Stimulated activated naive CD8-positive, alpha-beta T cell treated with anti-CD3 and anti-CD28 coated beads, Interleukin-15, Interleukin-2, amounts not matched to agents 100 U/mL and 50 U/mL, for 24 hours (primary cell): ENCODE measurements at regions not wholly inside any gene's neighbourhood (a gene's known extent, or its start where the extent isn't known, plus 50 kb on each side); places are given as distances from the start of the nearest gene placed in this dataset.
"Not testable (repeated sequence)": the region's sequence is repeated elsewhere in the genome, so short reads cannot be mapped to it uniquely, and the experiment has no call there.

Experiments
- ATAC-seq: fragments of 150-1000 bp; cut with Tn5 transposase; one replicate; pipeline ENCODE4 v1.10.0; 2021
- DNase-seq: peaks from one replicate; pipeline ENCODE4 v3.0.0; 2021

DNA sequence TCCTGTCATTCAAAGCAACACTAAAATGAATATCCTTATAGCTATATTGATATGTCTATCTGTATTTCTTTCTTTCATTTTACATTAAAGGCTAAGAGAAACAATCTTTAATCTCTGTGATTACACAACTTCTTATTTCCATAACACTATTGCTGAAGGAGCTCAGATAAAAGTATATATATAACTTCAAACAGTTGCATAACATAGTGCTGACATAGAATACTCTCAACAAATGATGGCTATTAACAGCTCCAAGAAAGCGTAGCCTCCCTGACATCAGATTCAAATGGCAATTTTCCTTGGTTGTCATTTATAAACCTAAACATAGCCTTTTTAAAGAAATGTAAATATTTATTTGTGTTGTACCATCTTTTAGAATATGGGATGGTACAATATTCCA, 116.6 kb upstream of the PTPRG start:
- DNase-seq: no peak
- no peak for ATAC-seq

DNA sequence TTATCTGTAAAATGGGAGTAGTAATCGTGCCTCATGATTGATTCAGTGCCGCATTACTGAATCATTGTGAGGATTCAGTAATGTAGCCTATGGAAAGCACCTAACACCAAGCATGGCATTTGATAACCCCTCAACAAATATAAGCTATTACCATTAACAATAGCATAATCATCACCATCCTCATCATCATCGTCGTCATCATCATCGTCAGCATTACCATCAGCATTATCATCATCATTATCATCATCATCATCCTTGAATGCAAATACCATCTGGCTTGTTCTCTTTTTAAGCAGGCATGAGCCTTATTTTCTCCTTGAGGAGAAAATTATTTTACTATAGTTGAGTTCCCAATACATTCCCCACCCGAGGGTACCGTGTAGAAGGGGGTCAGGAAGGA, 115.4 kb upstream of the PTPRG start:
- ATAC-seq (no peak), DNase-seq (no peak)

DNA sequence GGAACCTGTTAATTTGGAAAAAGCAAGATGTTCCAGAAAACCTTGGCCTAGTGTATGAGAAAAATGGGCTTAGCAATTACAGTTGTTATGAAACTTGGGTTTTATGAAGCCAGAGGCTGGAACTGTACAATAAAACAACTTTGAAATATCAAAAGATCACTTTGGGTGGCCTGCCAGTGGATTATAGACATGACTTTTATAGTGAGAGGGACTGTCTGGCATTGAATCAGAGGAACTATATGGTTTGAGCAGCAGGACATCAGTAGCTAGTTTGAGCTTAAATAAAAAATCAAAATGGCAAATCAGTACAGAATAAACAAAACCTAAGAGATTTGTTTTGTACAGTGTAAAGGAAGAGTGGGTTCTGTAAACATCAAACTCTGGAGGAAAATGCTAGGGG, 115.0 kb upstream of the PTPRG start:
- ATAC-seq (no peak), DNase-seq (no peak)

DNA sequence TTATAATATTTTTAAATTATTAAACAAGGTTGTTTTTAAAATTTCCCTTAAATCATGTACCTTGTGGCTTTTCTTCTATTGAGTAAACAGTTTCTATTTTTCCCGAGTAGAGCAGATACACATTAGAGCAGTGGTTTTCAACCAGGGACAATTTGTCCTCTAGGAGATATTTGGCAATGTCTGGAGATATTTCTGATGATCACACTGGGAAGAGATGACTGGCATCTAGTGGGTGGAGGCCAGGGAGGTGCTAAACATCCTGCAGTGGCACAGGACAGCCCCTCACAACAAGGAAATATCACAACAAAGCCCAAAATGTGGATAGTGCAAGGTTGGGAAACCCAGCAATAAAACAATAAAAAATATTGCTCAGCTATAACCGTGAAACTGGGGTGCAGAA, 113.0 kb upstream of the PTPRG start:
- DNase-seq (no peak), ATAC-seq (no peak)

DNA sequence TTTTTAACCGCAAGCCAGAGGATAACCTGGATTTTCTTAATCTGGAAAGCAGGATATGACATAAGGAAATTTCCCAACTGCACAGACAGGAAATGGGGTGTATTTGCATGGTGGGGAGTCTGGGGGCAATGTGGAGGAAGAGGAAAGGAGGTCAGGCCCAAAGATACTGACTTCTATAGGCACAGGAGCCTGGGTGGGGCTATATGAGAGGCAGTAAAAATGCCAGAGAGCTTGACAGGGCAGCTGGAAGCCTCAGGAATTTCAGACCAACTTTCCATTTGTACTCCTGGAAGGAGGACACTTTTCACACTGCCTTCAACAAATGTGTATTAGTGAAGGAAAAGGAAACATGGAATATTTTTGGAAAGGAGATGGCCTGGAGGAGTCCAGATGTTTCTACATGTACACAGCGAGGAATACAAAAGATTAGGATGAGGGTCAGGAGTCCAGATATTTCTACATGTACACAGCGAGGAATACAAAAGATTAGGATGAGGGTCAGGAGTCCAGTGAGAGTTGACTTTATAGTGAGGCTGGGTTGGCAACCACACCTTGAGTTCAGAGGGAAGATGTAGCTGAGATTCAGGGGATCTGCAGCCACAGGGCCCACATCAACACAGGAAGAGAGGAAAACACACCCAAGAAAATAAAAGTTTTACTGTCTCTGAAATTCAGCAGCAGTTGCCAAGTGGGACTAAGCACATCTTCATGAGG, 111.9 kb upstream of the PTPRG start:
- DNase-seq (no peak), ATAC-seq (no peak)

DNA sequence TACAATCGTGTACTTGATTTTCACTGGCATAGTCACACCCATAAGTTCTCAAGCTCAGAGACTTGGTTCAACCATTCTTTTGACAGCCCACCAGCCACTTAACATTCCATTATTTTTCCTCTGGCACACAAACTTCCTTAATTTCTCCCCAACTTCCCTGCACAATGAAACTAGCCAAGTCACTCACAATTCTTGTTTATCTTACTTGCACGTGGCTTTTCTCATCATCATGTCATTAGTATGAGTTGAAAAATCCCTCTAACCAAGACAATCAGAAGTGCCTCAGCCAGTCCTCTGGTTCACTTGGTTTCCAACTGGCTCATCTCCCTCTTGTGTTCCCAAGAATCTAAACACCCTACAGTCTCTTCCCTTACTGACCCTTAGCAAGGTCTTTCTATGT, 110.5 kb upstream of the PTPRG start:
- ATAC-seq (no peak), DNase-seq (no peak)

DNA sequence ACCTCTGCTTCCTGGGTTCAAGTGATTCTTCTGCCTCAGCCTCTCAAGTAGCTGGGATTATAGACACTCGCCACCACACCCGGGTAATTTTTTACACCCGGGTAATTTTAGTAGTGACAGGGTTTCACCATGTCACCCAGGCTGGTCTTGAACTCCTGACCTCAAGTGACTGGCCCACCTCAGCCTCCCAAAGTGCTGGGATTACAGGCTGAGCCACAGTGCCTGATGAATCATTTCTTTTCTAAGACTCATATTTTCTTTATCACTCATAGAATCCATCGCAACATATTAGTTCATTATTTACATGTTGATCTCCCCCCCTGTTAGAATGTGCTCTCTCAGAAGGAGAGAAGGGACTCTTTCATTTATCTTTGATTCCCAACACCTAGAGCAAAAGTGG, 109.5 kb upstream of the PTPRG start:
- DNase-seq: no peak
- no peak for ATAC-seq

DNA sequence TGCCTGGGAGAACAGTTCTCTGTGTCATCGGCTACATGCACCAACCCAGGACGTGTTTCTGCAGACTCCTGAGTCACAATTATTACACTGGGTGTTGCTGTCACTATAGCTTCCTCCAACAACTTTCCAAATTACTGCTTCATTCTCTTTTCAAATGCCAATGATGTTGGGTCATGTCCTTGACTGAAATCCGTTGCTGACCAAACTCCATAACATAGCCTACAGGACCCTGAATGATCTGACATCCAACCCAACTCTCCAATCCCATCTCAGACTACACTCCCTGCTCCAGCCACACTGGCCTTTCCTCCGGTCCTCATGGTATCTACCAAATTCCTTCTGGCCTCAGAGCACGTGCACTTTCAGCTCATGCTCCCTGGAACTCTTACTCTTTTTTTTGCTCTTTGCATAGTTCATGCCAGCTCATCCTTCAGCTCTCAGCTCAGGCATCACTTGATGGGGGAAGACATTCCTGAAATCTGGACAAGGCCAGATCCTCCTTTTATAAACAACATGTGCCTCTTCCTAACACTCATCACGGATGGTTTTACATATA, 108.8 kb upstream of the PTPRG start:
- DNase-seq (no peak), ATAC-seq (no peak)

DNA sequence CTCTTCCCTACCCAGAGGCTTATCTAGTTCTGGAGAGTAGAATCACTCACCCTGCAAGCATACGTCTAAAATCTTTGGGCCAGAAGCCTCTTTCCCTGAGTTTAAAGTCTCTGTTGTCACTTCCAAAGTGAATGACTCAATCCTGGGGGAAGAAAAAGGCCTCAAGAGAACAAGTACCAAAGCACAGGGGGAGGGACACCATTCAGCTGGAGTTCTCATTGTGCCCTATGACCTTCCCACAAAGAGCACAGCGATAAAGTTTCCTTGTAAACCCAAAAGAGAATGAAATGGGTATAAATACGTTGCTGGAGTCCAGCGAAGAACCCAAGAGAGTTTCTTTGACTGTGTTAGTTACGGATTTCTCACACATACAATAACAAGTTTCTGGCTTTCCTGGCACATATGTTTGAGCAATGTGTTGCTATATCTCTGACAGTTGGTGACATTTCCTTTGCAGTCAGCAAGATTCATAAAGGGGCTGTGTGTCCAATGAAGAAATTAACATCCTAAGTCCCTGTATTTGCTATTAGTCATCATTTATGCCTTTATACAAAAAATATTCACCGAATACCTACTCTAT, 107.3 kb upstream of the PTPRG start:
- DNase-seq (no peak), ATAC-seq (no peak)

DNA sequence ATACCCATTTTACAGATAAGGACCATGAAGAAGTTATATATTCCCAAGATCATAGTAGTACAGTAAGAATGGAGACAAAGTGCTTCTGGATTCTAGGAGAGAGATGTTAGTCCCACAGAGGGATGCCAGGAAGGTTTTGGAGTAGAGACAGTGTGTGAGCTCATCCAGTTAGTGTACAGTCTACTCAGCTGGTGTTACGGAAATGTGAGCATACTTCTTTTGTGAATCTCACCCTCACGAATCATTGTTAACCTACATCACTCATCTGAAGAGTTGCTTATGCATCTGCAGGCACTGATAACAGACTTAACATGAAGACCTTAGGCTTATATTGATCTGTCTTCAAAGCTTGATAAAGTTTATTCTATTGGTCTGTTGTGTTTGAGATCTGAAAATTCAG, 106.6 kb upstream of the PTPRG start:
- no peak for ATAC-seq
- no peak for DNase-seq

DNA sequence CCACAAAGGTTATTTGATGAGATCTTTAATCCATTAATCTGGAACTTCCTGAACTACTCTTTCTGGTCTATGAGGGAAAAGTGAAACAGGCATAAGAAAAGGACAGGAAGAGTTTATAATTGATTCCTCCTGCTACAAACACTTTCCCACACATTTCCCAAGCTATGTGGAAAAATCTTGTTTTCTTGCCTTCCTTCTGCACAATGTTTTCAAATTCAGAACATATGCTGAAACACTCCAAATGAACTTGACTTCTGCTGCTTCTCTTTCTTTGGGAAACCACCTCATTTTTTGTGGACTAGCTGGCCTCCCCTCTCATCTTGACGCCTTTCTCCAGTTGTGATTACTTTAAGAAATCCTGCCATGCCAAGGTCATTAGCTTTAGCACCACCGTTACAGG, 100.7 kb upstream of the PTPRG start:
- DNase-seq (no peak), ATAC-seq (no peak)

DNA sequence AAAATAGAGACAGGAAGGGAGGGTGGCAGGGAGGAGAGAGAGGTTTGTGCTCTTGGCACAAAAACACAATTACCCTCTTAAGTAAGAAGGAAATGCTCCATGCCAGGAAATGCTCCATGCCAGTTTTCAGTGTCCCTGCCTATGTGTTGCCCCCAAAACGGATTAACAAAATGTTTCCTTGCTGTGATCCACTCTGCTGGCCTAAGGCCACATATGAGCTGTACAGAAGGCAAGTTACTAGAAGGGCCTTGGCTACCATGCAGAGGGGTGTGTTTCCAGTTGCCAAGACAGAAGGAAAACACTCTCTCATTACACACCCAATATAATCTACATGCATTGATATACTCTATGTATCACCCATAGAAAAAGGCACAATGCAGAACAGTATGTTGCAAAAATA, 98.2 kb upstream of the PTPRG start:
- DNase-seq: no peak
- no peak for ATAC-seq

DNA sequence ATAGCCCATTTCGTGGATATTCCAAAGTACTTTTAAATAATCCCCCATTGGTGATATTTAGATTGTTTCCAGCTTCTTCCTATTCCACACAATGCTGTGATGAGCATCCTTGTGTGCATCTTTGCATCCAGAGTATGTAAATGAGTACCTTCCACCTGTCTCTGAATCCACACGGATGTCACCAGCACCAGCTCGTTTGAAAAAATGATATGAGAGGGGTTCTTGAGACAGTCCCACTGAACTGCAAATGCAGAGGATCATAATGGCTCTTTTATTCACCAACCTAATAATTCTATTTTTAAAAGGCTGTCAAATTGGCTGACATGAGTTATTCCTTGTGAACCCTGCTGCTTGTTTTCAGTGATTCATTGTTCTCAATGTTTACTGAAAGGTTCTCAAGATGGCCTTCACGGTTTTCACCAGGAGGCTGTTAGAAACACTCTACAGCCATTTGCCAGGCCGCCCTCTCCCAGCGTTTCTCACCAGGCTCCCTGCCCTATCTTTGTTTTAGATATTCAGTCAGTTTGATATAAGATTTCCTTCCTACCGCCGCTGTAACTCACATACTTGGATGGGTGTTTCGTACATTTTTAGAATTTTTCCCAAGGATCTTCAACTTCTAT, 96.7 kb upstream of the PTPRG start:
- ATAC-seq (no peak), DNase-seq (no peak)

DNA sequence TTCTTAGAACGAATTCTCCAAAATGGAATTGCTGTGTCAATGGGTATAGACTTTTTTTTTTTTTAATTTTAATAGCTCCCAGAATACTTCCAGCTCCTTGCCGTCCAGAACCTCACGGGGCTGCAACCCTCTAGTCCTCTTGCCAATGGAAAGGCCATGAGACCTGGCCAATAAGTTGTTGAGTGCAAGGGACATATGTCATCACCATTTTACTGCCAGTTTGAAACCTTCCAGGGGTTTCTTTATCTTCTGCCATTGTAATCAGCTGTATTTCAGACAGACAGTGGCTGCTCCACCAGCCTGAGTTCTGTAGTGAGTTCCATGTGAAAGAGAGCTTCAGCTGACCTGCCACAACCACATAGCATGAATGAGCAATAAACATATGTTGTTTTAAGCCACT, 95.0 kb upstream of the PTPRG start:
- DNase-seq (no peak), ATAC-seq (no peak)

DNA sequence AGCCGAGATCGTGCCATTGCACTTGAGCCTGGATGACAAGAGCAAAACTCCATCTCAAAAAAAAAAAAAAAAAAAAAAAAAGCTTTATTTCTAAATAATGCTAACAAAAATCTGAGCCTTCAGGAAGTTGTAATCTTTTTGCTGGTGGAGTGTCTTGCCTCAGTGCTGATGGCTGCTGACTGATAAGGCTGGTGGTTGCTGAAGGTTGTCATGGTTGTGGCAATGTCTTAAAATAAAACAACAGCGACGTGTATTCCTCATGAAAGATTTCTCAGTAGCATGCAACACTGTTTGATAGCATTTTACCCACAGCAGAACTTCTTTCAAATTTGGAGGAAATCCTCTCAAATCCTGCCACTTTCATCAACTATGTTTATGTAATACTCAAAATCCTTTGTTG, 77.4 kb upstream of the PTPRG start:
- no peak for DNase-seq
- ATAC-seq: no peak

DNA sequence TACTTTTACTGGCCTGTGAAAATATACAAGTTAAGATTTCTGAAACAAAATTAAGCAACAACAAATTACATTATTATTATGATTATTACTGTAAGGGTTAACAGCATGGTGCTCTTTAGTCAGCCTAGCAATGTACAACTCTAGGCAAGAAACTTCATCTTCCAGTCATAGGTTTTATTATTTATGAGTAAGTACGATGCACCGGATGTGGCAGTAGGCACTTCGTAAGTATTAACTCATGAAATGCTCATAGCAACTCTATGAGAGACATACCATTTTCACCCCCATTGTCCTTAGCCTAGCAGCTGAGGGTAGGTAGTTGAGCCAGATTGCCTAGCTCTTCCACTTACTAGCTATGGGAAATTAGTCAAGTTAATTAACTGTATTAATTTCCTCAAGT, 68.0 kb upstream of the PTPRG start:
- DNase-seq (no peak), ATAC-seq (no peak)

DNA sequence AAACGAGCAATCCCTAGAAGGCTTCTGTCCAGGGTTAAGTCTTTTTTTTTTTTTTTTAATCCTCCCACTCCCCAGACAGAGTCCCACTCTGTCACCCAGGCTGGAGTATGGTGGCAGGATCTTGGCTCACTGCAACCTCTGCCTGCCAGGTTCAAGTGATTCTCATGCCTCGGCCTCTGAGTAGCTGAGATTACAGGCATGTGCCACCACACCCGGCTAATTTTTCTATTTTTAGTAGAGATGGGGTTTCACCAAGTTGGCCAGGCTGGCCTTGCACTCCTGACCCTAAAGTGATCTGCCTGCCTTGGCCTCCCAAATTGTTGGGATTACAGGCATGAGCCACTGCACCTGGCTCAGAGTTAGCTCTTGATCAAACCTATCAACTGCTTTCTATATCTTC, 67.1 kb upstream of the PTPRG start:
- ATAC-seq, DNase-seq: not testable (repeated sequence)

DNA sequence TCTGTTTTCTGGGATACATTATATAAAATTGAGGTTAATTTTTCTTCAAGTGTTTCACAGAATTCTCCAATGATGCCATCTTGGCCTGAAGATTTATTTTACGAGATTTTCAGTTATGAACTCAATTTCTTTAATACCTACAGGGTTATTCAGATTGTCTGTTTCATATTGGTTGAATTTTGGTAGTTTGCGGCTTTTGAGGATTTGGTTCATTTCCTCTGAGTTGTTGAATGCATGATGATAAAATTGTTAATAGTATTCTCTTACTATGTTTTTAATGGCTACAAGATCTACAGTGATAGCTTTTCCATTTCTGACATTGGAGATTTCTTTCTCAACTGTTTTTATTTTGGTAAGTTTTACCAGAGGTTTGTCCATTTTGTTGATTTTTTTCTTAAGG, 63.9 kb upstream of the PTPRG start:
- DNase-seq (no peak), ATAC-seq (no peak)

DNA sequence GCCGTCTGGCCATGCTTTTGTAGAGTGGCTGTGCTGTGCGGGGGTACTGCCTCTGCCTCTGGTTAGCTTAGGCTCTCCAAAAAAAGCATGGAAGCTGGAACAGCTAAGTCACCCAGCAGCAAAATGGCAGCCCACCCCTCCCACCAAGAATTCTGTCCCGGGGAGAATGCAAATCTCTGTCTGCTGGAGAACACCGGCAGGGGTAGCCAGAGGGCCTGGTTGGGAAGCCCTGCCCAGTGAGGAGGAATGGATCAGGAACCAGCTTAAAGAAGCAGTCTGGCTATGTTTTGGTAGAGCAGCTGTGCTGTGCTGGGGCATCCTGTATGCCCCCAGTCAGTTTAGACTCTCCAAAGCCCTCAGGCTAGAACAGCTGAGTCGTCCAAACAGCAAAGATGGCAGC, 56.2 kb upstream of the PTPRG start:
- no peak for DNase-seq
- ATAC-seq: no peak

DNA sequence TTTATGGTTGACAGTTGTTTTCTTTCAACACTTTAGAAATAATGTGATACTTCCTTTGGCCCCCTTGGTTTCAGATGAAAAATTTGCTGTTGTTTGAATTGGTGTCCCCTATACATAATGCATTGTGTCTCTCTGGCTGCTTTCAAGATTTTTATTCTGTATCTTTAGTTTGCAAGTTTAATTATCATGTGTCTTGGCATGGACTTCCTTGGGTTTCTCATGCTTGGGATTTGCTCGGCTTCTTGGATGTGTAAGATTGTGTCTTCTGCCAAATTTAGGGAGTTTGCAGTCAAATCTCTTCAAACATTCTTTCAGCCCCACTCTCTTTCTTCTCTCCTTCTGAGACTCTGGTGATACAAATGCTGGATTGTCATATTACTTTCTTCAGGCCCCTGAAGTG, 53.4 kb upstream of the PTPRG start:
- ATAC-seq: no peak
- DNase-seq: no peak
